Ishikawa (cell line): ENCODE measurements at regions not wholly inside any gene's neighbourhood (a gene's known extent, or its start where the extent isn't known, plus 50 kb on each side); places are given as distances from the start of the nearest gene placed in this dataset.

Experiments
- CEBPB ChIP-seq: IDR thresholded peaks from 2 replicates; pipeline ENCODE4 v1.6.1; 2012
- CREB1 ChIP-seq: IDR thresholded peaks from 2 replicates; pipeline ENCODE4 v1.6.1; 2012; ENCODE audit warnings: low read depth
- EP300 ChIP-seq: IDR thresholded peaks from 2 replicates; pipeline ENCODE4 v1.6.1; 2012; ENCODE audit warnings: borderline replicate concordance
- FOXM1 ChIP-seq: IDR thresholded peaks from 2 replicates; pipeline ENCODE4 v1.6.1; 2012; ENCODE audit warnings: low read depth, borderline replicate concordance
- MAX ChIP-seq: IDR thresholded peaks from 2 replicates; pipeline ENCODE4 v1.6.1; 2012
- NFIC ChIP-seq: IDR thresholded peaks from 2 replicates; pipeline ENCODE4 v1.6.1; 2012
- RAD21 ChIP-seq: IDR thresholded peaks from 2 replicates; pipeline ENCODE4 v1.6.1; 2012; ENCODE audit warnings: low read depth
- REST ChIP-seq: IDR thresholded peaks from 2 replicates; pipeline ENCODE4 v1.6.1; 2012; ENCODE audit warnings: low read depth, mild to moderate bottlenecking
- TAF1 ChIP-seq: IDR thresholded peaks from 2 replicates; pipeline ENCODE4 v1.6.1; 2012; ENCODE audit warnings: low read depth, mild to moderate bottlenecking
- TCF12 ChIP-seq: IDR thresholded peaks from 2 replicates; pipeline ENCODE4 v1.6.1; 2012; ENCODE audit warnings: low read depth
- TEAD4 ChIP-seq: IDR thresholded peaks from 2 replicates; pipeline ENCODE4 v1.6.1; 2012
- ZBTB7A ChIP-seq: IDR thresholded peaks from 2 replicates; pipeline ENCODE4 v1.6.1; 2012; ENCODE audit warnings: low read depth

DNA sequence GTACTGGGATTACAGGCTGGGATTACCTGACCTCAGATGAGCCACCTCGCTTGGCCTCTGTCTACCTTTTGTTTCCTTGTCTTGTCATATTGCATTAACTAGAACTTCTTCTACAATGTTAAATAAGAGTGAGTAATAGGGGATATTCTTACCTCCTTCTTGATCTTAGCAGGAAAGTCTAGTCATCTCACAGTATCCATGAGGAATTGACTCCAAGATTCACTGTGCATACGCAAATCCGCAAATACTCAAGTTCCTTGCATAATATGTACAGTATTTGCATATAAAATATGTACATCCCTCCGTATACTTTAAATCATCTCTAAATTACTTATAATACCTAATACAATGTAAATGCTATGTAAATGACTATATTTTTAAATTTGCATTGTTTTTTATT is 78.3 kb downstream of the POLR1D start:
- TF ChIP-seq MAX (no peak), REST (no peak), CEBPB (no peak), RAD21 (no peak), CREB1 (no peak), FOXM1 (no peak), TAF1 (no peak), EP300 (no peak), ZBTB7A (no peak), NFIC (no peak), TEAD4 (no peak), TCF12 (no peak)
